ENCODE measurements at regions not wholly inside any gene's neighbourhood (a gene's known extent, or its start where the extent isn't known, plus 50 kb on each side); places are given as distances from the start of the nearest gene placed in this dataset.
A peak's percentile ranks its signal among the peaks of the same experiment; 100 is the strongest.

DNA sequence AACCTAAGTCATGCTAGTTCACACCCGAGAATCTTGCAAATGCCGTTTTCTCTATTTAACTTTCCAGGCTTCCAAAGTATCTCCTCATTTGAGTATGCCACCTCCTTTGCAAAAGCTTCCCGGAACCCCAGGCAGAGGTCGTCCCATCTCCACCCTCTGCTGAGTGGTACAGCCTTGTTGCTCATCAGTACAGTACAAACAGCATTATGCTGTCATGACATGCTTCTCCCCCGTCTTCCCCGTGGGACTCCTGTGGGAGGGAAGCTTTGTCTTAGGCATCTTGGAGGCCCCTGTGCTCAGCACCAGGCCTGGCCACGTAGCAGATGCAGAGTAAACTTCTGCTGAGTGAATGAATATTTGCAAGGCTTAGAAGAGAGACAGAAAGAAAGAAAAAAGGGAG lies 102.7 kb downstream of the CDCA7 start:
- H3K27me3 Mint-ChIP-seq: peaks cover 26% of the 10 kb centered on the region
- no peak overlapping the region for H3K27ac Mint-ChIP-seq
- TF ChIP-seq, protein P1, sequence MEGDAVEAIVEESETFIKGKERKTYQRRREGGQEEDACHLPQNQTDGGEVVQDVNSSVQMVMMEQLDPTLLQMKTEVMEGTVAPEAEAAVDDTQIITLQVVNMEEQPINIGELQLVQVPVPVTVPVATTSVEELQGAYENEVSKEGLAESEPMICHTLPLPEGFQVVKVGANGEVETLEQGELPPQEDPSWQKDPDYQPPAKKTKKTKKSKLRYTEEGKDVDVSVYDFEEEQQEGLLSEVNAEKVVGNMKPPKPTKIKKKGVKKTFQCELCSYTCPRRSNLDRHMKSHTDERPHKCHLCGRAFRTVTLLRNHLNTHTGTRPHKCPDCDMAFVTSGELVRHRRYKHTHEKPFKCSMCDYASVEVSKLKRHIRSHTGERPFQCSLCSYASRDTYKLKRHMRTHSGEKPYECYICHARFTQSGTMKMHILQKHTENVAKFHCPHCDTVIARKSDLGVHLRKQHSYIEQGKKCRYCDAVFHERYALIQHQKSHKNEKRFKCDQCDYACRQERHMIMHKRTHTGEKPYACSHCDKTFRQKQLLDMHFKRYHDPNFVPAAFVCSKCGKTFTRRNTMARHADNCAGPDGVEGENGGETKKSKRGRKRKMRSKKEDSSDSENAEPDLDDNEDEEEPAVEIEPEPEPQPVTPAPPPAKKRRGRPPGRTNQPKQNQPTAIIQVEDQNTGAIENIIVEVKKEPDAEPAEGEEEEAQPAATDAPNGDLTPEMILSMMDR (conservative IDR thresholded peaks at IDR 0.05): no peak
- peaks cover 35% of the 10 kb centered on the region for H3K4me1 Mint-ChIP-seq (ENCODE audit: unreplicated experiment)
- H3K9me3 Mint-ChIP-seq: no peaks in the 10 kb centered on the region
- no peak overlapping the region for H3K4me3 Mint-ChIP-seq
- DNase-seq (ENCODE audit: extremely low spot score, unreplicated experiment): no peak
- no peaks in the 10 kb centered on the region for H3K36me3 Mint-ChIP-seq

DNA sequence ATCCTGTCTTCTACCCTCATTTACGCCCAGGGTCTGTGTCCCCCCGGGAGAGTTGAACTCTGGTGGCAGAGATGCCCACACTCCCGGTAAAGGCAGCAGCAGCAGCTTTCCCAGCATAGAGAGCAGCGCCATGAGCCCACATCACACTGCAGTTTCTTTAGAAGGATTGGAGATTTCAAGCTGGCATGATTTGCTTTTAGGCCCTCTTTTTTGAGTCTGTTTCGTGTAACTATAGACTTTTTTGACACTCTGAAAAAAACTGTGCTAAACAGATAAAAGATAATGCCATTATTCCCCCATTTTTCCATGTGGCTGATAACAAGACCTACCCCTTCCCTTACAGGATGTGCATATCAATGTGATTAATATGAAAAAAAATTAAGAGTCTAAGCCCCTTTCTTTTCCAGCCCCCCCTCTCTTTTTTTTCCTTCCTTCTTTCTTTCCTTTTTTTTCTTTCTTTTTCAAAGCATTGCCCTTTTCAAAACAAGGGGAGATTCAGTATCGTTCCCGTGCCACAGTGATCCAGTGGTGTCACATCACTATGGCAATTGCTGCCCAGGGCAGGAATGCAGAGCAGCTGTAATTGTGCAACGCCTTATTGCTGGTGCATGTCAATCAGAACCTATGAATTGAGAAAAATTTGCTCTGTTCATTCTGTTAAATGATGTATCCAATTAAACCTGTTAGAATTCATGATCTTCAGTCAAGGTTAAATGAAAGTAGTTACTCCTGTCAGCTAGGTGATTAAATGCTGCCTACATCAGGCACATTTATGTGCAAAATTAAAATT lies 104.5 kb downstream of the CDCA7 start:
- no peaks in the 10 kb centered on the region for H3K36me3 Mint-ChIP-seq
- H3K4me1 Mint-ChIP-seq (ENCODE audit: unreplicated experiment): peaks cover 38% of the 10 kb centered on the region
- DNase-seq (ENCODE audit: extremely low spot score, unreplicated experiment): no peak
- H3K9me3 Mint-ChIP-seq: no peaks in the 10 kb centered on the region
- H3K27ac Mint-ChIP-seq: no peak overlapping the region
- TF ChIP-seq, protein P1 (conservative IDR thresholded peaks at IDR 0.05): no peak
- H3K27me3 Mint-ChIP-seq: peaks cover 21% of the 10 kb centered on the region
- H3K4me3 Mint-ChIP-seq: peak overlapping the region; percentile 15

DNA sequence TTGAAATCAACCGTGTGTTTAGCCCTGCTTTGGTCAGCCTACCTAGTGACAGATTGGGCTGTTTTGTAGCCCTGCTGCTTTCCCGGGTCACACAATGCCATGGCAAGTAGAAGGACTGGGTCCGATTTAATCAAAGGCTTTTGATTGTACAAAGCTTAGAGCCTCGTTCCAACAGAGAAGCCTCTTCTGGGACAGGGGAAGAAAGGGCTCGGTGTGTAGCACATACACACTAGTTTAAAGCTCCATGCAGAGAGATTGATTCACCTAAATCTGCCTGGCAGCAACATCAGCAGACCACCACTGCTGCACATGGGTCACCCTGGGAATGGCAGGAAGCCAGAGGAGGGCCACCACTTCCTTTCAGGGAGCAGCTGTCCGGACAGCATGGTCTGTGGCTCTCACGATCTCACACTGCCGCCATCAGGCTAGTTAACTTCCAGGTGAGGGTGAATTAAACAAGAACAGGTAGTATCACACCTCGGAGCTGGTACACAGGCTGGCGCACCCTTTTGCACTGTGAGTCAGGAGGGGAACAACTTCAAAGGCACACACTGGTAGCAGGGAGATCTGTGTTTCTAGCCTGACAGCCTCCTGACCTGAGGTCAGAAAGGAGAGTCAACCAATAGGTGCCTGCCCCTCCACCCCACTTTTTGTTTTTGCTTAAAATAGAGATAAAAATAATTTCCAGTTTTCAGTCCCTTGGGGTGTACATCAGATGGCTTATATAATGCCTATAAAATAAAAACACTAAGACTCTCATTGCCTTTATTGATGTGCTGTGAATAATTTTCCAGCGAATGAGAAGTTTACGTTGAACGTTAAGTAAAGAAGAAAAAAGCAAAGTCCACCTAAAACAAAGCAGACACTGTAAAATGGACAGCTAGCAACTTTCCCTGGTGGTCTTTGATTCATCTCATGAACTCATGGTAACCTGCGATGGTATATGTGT lies 108.5 kb downstream of the CDCA7 start:
- no peaks in the 10 kb centered on the region for H3K36me3 Mint-ChIP-seq
- TF ChIP-seq, protein P1 (conservative IDR thresholded peaks at IDR 0.05): no peak
- H3K27ac Mint-ChIP-seq: no peak overlapping the region
- DNase-seq (ENCODE audit: extremely low spot score, unreplicated experiment): no peak
- H3K27me3 Mint-ChIP-seq: peaks cover 10% of the 10 kb centered on the region
- H3K9me3 Mint-ChIP-seq: no peaks in the 10 kb centered on the region
- H3K4me3 Mint-ChIP-seq: no peak overlapping the region
- H3K4me1 Mint-ChIP-seq (ENCODE audit: unreplicated experiment): peaks cover 31% of the 10 kb centered on the region

DNA sequence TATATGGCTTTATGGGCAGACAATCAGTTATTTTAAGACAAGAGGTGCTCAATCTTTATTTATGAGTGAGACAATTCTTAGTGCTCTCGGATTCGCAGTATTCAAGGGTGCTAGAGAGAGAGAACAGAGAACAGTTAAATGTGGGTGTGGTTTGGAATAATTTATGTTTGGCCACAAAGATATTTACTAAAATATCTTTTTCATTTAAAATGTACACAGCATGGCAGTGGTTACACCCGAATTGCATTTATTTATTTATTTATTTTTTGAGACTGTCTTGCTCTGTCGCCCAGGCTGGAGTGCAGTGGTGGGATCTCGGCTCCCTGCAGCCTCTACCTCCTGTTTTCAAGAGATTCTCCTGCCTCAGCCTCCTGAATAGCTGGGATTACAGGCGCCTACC lies 109.2 kb downstream of the CDCA7 start:
- H3K27ac Mint-ChIP-seq: no peak overlapping the region
- H3K9me3 Mint-ChIP-seq: no peaks in the 10 kb centered on the region
- H3K27me3 Mint-ChIP-seq: peaks cover 10% of the 10 kb centered on the region
- TF ChIP-seq, protein P1 (conservative IDR thresholded peaks at IDR 0.05): no peak
- no peak for DNase-seq (ENCODE audit: extremely low spot score, unreplicated experiment)
- peaks cover 31% of the 10 kb centered on the region for H3K4me1 Mint-ChIP-seq (ENCODE audit: unreplicated experiment)
- no peaks in the 10 kb centered on the region for H3K36me3 Mint-ChIP-seq
- H3K4me3 Mint-ChIP-seq: no peak overlapping the region

DNA sequence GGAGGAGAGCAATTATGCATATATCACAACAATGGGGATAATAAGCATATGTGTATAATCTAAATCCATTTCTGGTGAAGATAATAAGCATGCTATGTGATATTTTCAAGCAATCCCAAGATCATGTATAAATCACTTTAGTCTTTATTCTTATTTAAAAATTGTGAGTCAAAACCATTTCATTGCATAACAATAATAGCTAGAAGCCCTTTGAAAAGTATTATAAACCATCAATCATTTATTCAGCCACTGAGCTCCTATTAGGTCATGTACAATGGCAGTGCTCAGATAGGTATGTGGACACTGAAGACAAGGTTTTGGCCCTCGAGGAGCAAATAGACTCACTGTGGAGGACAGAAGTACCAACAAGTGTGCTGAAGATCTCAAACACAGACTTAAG lies 113.1 kb downstream of the CDCA7 start:
- TF ChIP-seq, protein P1 (conservative IDR thresholded peaks at IDR 0.05): no peak
- no peak for DNase-seq (ENCODE audit: extremely low spot score, unreplicated experiment)
- Mint-ChIP-seq H3K4me3 (no peak overlapping the region), H3K4me1 (ENCODE audit: unreplicated experiment) (peaks cover 10% of the 10 kb centered on the region), H3K27me3 (peaks cover 3% of the 10 kb centered on the region), H3K9me3 (peaks cover 4% of the 10 kb centered on the region), H3K27ac (no peak overlapping the region), H3K36me3 (no peaks in the 10 kb centered on the region)

All from type B pancreatic cell (in vitro differentiated cells).